HepG2 (cell line): ENCODE measurements at regions not wholly inside any gene's neighbourhood (a gene's known extent, or its start where the extent isn't known, plus 50 kb on each side); places are given as distances from the start of the nearest gene placed in this dataset.

Experiments
- ATAC-seq: fragments of 200-7000 bp; cut with Tn5 transposase; 3 replicates; pipeline ENCODE4 v1.9.1; 2020; ENCODE audit warnings: mild to moderate bottlenecking, moderate library complexity
- BruUV-seq: library from RNA; stranded (reverse); fragments of 400-500 nt; replicated peaks from 2 replicates; lab custom pipeline; 2021; lab: Mats Ljungman, UMichigan
- CTCF ChIA-PET: fragments of 300-600 bp; formaldehyde crosslinking; extraction: SDS; loops from one replicate; lab custom pipeline; 2021; ENCODE audit warnings: low total read pairs, inconsistent platforms, low intra/inter-chr PET ratio; lab: Yijun Ruan, JAX
- POLR2A ChIA-PET: fragments of 350-600 bp; sonication (Branson Sonifier 250); formaldehyde crosslinking; loops from one replicate; lab custom pipeline; 2020; ENCODE audit warnings: antibody characterized with exemption, inconsistent platforms; lab: Yijun Ruan, JAX
- DNase-seq: peaks from one replicate; pipeline ENCODE4 v3.0.0-alpha.2; 2015; ENCODE audit warnings: low spot score
- FAIRE-seq: peaks from 3 replicates; lab custom pipeline; 2011; peaks lifted over from hg19 to GRCh38; lab: Jason Lieb, UNC
- H2AFZ ChIP-seq: one replicate; pipeline ENCODE4 v1.6.1; 2011; ENCODE audit warnings: low read length, inconsistent platforms
- H3K27ac ChIP-seq: fragments of 300-600 bp; 3 replicates; pipeline ENCODE4 v1.8.0; 2011; ENCODE audit warnings: mixed run types, mild to moderate bottlenecking, mixed read lengths, low read length, inconsistent platforms; ENCODE audit not compliant: insufficient read depth; ENCODE audit errors: extremely low read length
- H3K27me3 ChIP-seq, 2 experiments: fragments of 200-600 bp in 1 of 2; 2 replicates in 1 of 2; 3 replicates in 1 of 2; pipeline versions ENCODE4 v1.6.0 to v1.8.0; 2011; ENCODE audit warnings: low read length in 2 of 2, mild to moderate bottlenecking in 2 of 2, moderate library complexity in 2 of 2, inconsistent platforms in 1 of 2; ENCODE audit not compliant: insufficient read depth in 2 of 2, control insufficient read depth in 1 of 2
- H3K36me3 ChIP-seq, 2 experiments: fragments of 200-600 bp in 1 of 2; replicated peaks in 1 of 2; 2 replicates in 1 of 2; 3 replicates in 1 of 2; pipeline versions ENCODE4 v1.5.1 to v1.8.0; 2011; ENCODE audit warnings: low read length in 2 of 2, inconsistent platforms in 1 of 2; ENCODE audit not compliant: insufficient read depth in 2 of 2, control insufficient read depth in 1 of 2
- H3K4me1 ChIP-seq: 2 replicates; pipeline ENCODE4 v1.5.1; 2012; ENCODE audit warnings: low read length, inconsistent platforms; ENCODE audit not compliant: insufficient read depth
- H3K4me2 ChIP-seq: 2 replicates; pipeline ENCODE4 v1.6.0; 2011; ENCODE audit warnings: low read depth, low read length, inconsistent platforms
- H3K4me3 ChIP-seq, 3 experiments: fragments of 200-600 bp in 1 of 3; sonication (generic), shearing (Covaris generic) in 1 of 3; replicated peaks in 1 of 3; 2 replicates each; pipeline ENCODE4 v1.5.1; 2011 to 2016; ENCODE audit warnings: low read length in 3 of 3, inconsistent platforms in 2 of 3, low read depth in 2 of 3, mild to moderate bottlenecking in 2 of 3, control low read depth in 1 of 3, mixed read lengths in 1 of 3; ENCODE audit not compliant: insufficient read depth in 1 of 3
- H3K79me2 ChIP-seq: one replicate; pipeline ENCODE4 v1.6.1; 2011; ENCODE audit warnings: low read length, inconsistent platforms; ENCODE audit not compliant: insufficient read depth
- H3K9ac ChIP-seq: 2 replicates; pipeline ENCODE4 v1.6.0; 2011; ENCODE audit warnings: mild to moderate bottlenecking, low read depth, low read length, inconsistent platforms; ENCODE audit not compliant: insufficient read depth
- H3K9me3 ChIP-seq: 2 replicates; pipeline ENCODE4 v1.5.1; 2012; ENCODE audit warnings: mild to moderate bottlenecking, low read length
- H4K20me1 ChIP-seq: 2 replicates; pipeline ENCODE4 v1.6.0; 2011; ENCODE audit warnings: inconsistent platforms, mild to moderate bottlenecking, low read length, moderate library complexity; ENCODE audit not compliant: insufficient read depth
- FOXK1 ChIP-seq: sonication (generic); formaldehyde crosslinking; IDR thresholded peaks from 2 replicates; pipeline ENCODE4 v1.4.0; 2020; ENCODE audit warnings: low read depth, missing genetic modification reagents, borderline replicate concordance
- GLI4 ChIP-seq: sonication (generic); formaldehyde crosslinking; IDR thresholded peaks from 2 replicates; pipeline ENCODE4 v1.5.1; 2020; ENCODE audit warnings: missing genetic modification reagents, mild to moderate bottlenecking, moderate library complexity, borderline replicate concordance
- KDM3A ChIP-seq: IDR thresholded peaks from 2 replicates; pipeline ENCODE4 v1.6.1; 2018; ENCODE audit warnings: low read depth, missing compliant biosample characterization
- KMT2B ChIP-seq: IDR thresholded peaks from 2 replicates; pipeline ENCODE4 v1.6.1; 2016; ENCODE audit warnings: missing genetic modification reagents, missing compliant biosample characterization
- MAFG ChIP-seq: sonication (generic); formaldehyde crosslinking; IDR thresholded peaks from 2 replicates; pipeline ENCODE4 v1.5.1; 2020; ENCODE audit warnings: mild to moderate bottlenecking, missing genetic modification reagents
- MAZ ChIP-seq, 2 experiments: sonication (generic) in 1 of 2; formaldehyde crosslinking in 1 of 2; IDR thresholded peaks; 2 replicates each; pipeline versions ENCODE4 v1.5.0 to v1.6.1; 2012 to 2020; ENCODE audit warnings: low read depth in 2 of 2, mild to moderate bottlenecking in 2 of 2, borderline replicate concordance in 1 of 2, improper control_type of control experiment in 1 of 2, low read length in 1 of 2, missing genetic modification reagents in 1 of 2, moderate library complexity in 1 of 2
- NCOA5 ChIP-seq: sonication (generic); formaldehyde crosslinking; IDR thresholded peaks from 2 replicates; pipeline ENCODE4 v1.4.0; 2020; ENCODE audit warnings: missing genetic modification reagents
- NKX3-1 ChIP-seq: sonication (generic); formaldehyde crosslinking; IDR thresholded peaks from 2 replicates; pipeline ENCODE4 v1.5.0; 2020; ENCODE audit warnings: missing genetic modification reagents
- PLRG1 ChIP-seq: fragments of 450-650 bp; conservative IDR thresholded peaks from 2 replicates; pipeline ENCODE4 v1.6.1; 2016
- RFXANK ChIP-seq: IDR thresholded peaks from 2 replicates; pipeline ENCODE4 v1.6.1; 2016
- SUZ12 ChIP-seq: fragments of 150-350 bp; IDR thresholded peaks from 2 replicates; pipeline ENCODE4 v1.6.1; 2014; ENCODE audit warnings: low read depth, low read length
- ZMAT3 ChIP-seq: sonication (generic); formaldehyde crosslinking; conservative IDR thresholded peaks from 2 replicates; pipeline ENCODE4 v1.7.0; 2021; ENCODE audit warnings: missing genetic modification reagents
- ZMYM3 ChIP-seq: sonication (generic); formaldehyde crosslinking; IDR thresholded peaks from 2 replicates; pipeline ENCODE4 v1.5.1; 2020; ENCODE audit warnings: mild to moderate bottlenecking, missing genetic modification reagents
- ZMYM4 ChIP-seq: sonication (generic); formaldehyde crosslinking; IDR thresholded peaks from 2 replicates; pipeline ENCODE4 v1.8.1; 2023; ENCODE audit warnings: mild to moderate bottlenecking, missing genetic modification reagents
- ZNF430 ChIP-seq: sonication (generic); formaldehyde crosslinking; IDR thresholded peaks from 2 replicates; pipeline ENCODE4 v1.9.0; 2021; ENCODE audit warnings: mild to moderate bottlenecking, missing genetic modification reagents
- ZNF460 ChIP-seq: sonication (generic); formaldehyde crosslinking; IDR thresholded peaks from 2 replicates; pipeline ENCODE4 v1.5.1; 2020; ENCODE audit warnings: missing genetic modification reagents, mild to moderate bottlenecking, borderline replicate concordance
- ZNF703 ChIP-seq: sonication (generic); formaldehyde crosslinking; IDR thresholded peaks from 2 replicates; pipeline ENCODE4 v1.5.1; 2020; ENCODE audit warnings: missing genetic modification reagents, mild to moderate bottlenecking, moderate library complexity, borderline replicate concordance
- ZNF891 ChIP-seq: sonication (generic); formaldehyde crosslinking; IDR thresholded peaks from 2 replicates; pipeline ENCODE4 v1.5.0; 2020; ENCODE audit warnings: mild to moderate bottlenecking, missing genetic modification reagents
- WGBS: methylation state at CpG from one replicate; pipeline ENCODE4 v1.1.6; 2017; ENCODE audit warnings: low lambda C conversion rate; 5-methylcytosine and 5-hydroxymethylcytosine counted together
- in situ Hi-C: cut with HindIII; loops from 2 replicates; pipeline ENCODE4 v1.10.0; 2017; ENCODE audit warnings: low pct_unique_long_range_greater_than_20kb; ENCODE audit not compliant: extremely low pct_ligation_motif_present
- intact Hi-C: fragments of 100-400 bp; cut with micrococcal nuclease; formaldehyde crosslinking; loops from one replicate; pipeline ENCODE4 v1.10.0; 2022; ENCODE audit not compliant: unreplicated experiment
- TF ChIP-seq, protein P1 (sequence below): sonication (generic); formaldehyde crosslinking; IDR thresholded peaks from 2 replicates; pipeline ENCODE4 v1.5.1; 2020; ENCODE audit warnings: mild to moderate bottlenecking, missing genetic modification reagents, borderline replicate concordance
- TF ChIP-seq, protein P2 (sequence below): IDR thresholded peaks from 2 replicates; pipeline ENCODE4 v1.4.0; 2020; ENCODE audit warnings: mild to moderate bottlenecking, missing genetic modification reagents

DNA sequence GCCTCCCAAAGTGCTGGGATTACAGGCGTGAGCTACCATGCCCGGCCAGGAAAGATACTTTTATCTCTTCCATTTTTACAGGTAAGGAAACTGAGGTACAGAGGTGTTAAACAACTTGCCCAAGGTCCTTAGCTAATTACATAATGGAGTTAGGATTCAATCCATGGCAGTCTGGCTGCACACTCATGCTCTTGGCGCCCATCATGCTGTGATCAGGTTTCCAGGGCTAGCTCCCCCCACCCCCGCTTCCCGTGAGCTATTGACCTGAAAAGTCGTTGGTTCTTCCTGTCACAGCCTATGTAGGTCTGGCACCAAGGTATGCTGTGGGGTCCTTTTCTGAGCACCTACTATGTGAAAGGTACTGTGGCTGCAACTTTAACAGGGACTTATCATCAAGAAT is 55.9 kb upstream of the LARS2 start:
- Histone ChIP-seq H3K79me2 (no peaks in the 10 kb centered on the region), H3K27ac (no peak overlapping the region), H3K27me3 (peaks cover 0 to 43% of the 10 kb centered on the region in 2 experiments; a peak in 4 of 5 replicates), H4K20me1 (no peaks in the 10 kb centered on the region), H3K36me3 (no peaks in the 10 kb centered on the region), H3K4me3 (no peak overlapping the region), H3K4me1 (no peaks in the 10 kb centered on the region)
- no peak for DNase-seq
- no TSS peak for BruUV-seq
- intact Hi-C loops, result no loop called here
- WGBS, result 47% methylated on average over 5 of the region's 6 CpGs
- CTCF ChIA-PET, result no interaction called here
- TF ChIP-seq ZMAT3 (CRISPR knock-in tag) (no peak), RFXANK (CRISPR knock-in tag) (no peak), ZNF703 (CRISPR knock-in tag) (no peak), ZMYM3 (CRISPR knock-in tag) (no peak), ZMYM4 (CRISPR knock-in tag) (no peak), MAFG (CRISPR knock-in tag) (no peak), NKX3-1 (CRISPR knock-in tag) (no peak), SUZ12 (no peak), KMT2B (no peak), ZNF460 (CRISPR knock-in tag) (no peak), PLRG1 (no peak), KDM3A (CRISPR knock-in tag) (no peak), NCOA5 (CRISPR knock-in tag) (no peak), FOXK1 (CRISPR knock-in tag) (no peak), ZNF430 (no peak), MAZ (IDR thresholded peaks at IDR 0.05; ENCODE audit: borderline replicate concordance, low read depth, low read length) (no peak), MAZ (CRISPR knock-in tag; IDR thresholded peaks at IDR 0.05; ENCODE audit: low read depth) (no peak), GLI4 (CRISPR knock-in tag) (no peak), ZNF891 (CRISPR knock-in tag) (no peak)
- TF ChIP-seq, protein P1, sequence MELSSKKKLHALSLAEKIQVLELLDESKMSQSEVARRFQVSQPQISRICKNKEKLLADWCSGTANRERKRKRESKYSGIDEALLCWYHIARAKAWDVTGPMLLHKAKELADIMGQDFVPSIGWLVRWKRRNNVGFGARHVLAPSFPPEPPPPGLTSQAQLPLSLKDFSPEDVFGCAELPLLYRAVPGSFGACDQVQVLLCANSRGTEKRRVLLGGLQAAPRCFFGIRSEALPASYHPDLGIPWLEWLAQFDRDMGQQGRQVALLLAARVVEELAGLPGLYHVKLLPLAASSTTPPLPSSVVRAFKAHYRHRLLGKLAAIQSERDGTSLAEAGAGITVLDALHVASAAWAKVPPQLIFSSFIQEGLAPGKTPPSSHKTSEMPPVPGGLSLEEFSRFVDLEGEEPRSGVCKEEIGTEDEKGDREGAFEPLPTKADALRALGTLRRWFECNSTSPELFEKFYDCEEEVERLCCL (CRISPR knock-in tag), result no peak
- TF ChIP-seq, protein P2, sequence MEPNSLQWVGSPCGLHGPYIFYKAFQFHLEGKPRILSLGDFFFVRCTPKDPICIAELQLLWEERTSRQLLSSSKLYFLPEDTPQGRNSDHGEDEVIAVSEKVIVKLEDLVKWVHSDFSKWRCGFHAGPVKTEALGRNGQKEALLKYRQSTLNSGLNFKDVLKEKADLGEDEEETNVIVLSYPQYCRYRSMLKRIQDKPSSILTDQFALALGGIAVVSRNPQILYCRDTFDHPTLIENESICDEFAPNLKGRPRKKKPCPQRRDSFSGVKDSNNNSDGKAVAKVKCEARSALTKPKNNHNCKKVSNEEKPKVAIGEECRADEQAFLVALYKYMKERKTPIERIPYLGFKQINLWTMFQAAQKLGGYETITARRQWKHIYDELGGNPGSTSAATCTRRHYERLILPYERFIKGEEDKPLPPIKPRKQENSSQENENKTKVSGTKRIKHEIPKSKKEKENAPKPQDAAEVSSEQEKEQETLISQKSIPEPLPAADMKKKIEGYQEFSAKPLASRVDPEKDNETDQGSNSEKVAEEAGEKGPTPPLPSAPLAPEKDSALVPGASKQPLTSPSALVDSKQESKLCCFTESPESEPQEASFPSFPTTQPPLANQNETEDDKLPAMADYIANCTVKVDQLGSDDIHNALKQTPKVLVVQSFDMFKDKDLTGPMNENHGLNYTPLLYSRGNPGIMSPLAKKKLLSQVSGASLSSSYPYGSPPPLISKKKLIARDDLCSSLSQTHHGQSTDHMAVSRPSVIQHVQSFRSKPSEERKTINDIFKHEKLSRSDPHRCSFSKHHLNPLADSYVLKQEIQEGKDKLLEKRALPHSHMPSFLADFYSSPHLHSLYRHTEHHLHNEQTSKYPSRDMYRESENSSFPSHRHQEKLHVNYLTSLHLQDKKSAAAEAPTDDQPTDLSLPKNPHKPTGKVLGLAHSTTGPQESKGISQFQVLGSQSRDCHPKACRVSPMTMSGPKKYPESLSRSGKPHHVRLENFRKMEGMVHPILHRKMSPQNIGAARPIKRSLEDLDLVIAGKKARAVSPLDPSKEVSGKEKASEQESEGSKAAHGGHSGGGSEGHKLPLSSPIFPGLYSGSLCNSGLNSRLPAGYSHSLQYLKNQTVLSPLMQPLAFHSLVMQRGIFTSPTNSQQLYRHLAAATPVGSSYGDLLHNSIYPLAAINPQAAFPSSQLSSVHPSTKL (CRISPR knock-in tag), result no peak
- TF ChIP-seq, all 625 proteins: peak for 0
- POLR2A ChIA-PET, result no interaction called here
- in situ Hi-C loops, result no loop called here
- Histone ChIP-seq H2AFZ (no peak overlapping the region), H3K9ac (no peak overlapping the region), H3K4me2 (no peak overlapping the region), H3K9me3 (no peaks in the 10 kb centered on the region)
- ATAC-seq, result no peak
- FAIRE-seq, result no peak
